B cell (primary cell): ENCODE measurements at regions not wholly inside any gene's neighbourhood (a gene's known extent, or its start where the extent isn't known, plus 50 kb on each side); places are given as distances from the start of the nearest gene placed in this dataset.

ENCODE experiments used
- ATAC-seq: fragments of 200-7000 bp; cut with Tn5 transposase; one replicate; pipeline ENCODE4 v1.10.0; 2021; ENCODE audit warnings: low read depth, mild to moderate bottlenecking, moderate number of reproducible peaks, moderate library complexity
- CTCF ChIA-PET: fragments of 350-600 bp; sonication (Branson Sonifier 250); formaldehyde crosslinking; loops from one replicate; lab custom pipeline; 2021; ENCODE audit warnings: antibody characterized with exemption, inconsistent platforms; lab: Charles Lee
- POLR2A ChIA-PET: fragments of 350-600 bp; sonication (Branson Sonifier 250); formaldehyde crosslinking; loops from one replicate; lab custom pipeline; 2021; ENCODE audit warnings: antibody characterized with exemption; lab: Charles Lee
- DNase-seq: peaks from one replicate; pipeline ENCODE4 v3.0.0; 2013
- H2AFZ ChIP-seq: 2 replicates; pipeline ENCODE4 v1.6.1; 2012; ENCODE audit warnings: mild to moderate bottlenecking, low read depth, low read length; ENCODE audit not compliant: insufficient read depth, poor library complexity, severe bottlenecking
- H3K27ac ChIP-seq, 2 donors: 1 replicate in 1 of 2; 2 replicates in 1 of 2; pipeline ENCODE4 v1.5.1; 2012 to 2013; ENCODE audit warnings: low read length in 2 of 2, mild to moderate bottlenecking in 2 of 2, moderate library complexity in 1 of 2
- H3K27me3 ChIP-seq, 4 experiments: fragments of 200-600 bp in 1 of 4; sonication (generic) in 1 of 4; replicated peaks in 1 of 4; 1 replicate in 2 of 4; 2 replicates in 2 of 4; pipeline versions ENCODE4 v1.6.1 to v1.7.0; 2013 to 2016; ENCODE audit warnings: low read length in 3 of 4, mild to moderate bottlenecking in 2 of 4, mixed read lengths in 1 of 4, moderate library complexity in 1 of 4; ENCODE audit not compliant: insufficient read depth in 4 of 4, control insufficient read depth in 3 of 4; ENCODE audit errors: control extremely low read depth in 1 of 4
- H3K36me3 ChIP-seq, 2 experiments: replicated peaks in 1 of 2; 1 replicate in 1 of 2; 2 replicates in 1 of 2; pipeline versions ENCODE4 v1.6.1 to v1.7.1; 2013; ENCODE audit warnings: low read length in 1 of 2; ENCODE audit not compliant: insufficient read depth in 2 of 2, control insufficient read depth in 1 of 2; ENCODE audit errors: control extremely low read depth in 1 of 2, extremely low read depth in 1 of 2
- H3K4me1 ChIP-seq, 2 donors: fragments of 200-600 bp in 1 of 2; sonication (generic) in 1 of 2; 1 replicate in 1 of 2; 2 replicates in 1 of 2; pipeline versions ENCODE4 v1.5.1 to v1.6.1; 2013 to 2017; ENCODE audit warnings: low read length in 2 of 2; ENCODE audit not compliant: control insufficient read depth in 2 of 2, insufficient read depth in 2 of 2
- H3K4me2 ChIP-seq: replicated peaks from 2 replicates; pipeline ENCODE3; 2012; ENCODE audit warnings: mild to moderate bottlenecking, low read depth, low read length; ENCODE audit not compliant: poor library complexity, severe bottlenecking
- H3K4me3 ChIP-seq, 5 experiments: fragments of 200-600 bp in 1 of 5; sonication (generic) in 1 of 5; 1 replicate in 3 of 5; 2 replicates in 2 of 5; pipeline versions ENCODE4 v1.5.1 to v1.7.0; 2011 to 2016; ENCODE audit warnings: low read length in 4 of 5, mild to moderate bottlenecking in 4 of 5, low read depth in 2 of 5, control low read depth in 1 of 5, moderate library complexity in 1 of 5; ENCODE audit not compliant: insufficient read depth in 1 of 5; ENCODE audit errors: control extremely low read depth in 1 of 5, extremely low read depth in 1 of 5
- H3K79me2 ChIP-seq: fragments of 200-600 bp; sonication (generic); one replicate; pipeline ENCODE4 v1.6.0; 2016; ENCODE audit warnings: low read length; ENCODE audit not compliant: control insufficient read depth, insufficient read depth
- H3K9ac ChIP-seq: fragments of 200-600 bp; sonication (generic); 2 replicates; pipeline ENCODE4 v1.6.1; 2017; ENCODE audit warnings: mild to moderate bottlenecking, low read length, moderate library complexity
- H3K9me3 ChIP-seq, 3 donors: one replicate each; pipeline versions ENCODE4 v1.6.1 to v1.7.1; 2013; ENCODE audit warnings: low read length in 2 of 3; ENCODE audit not compliant: control insufficient read depth in 2 of 3, insufficient read depth in 1 of 3; ENCODE audit errors: control extremely low read depth in 1 of 3
- H4K20me1 ChIP-seq: 2 replicates; pipeline ENCODE4 v1.6.0; 2012; ENCODE audit warnings: mild to moderate bottlenecking, low read length; ENCODE audit not compliant: insufficient read depth, control insufficient read depth, poor library complexity, severe bottlenecking
- H3K27ac Mint-ChIP-seq: one replicate; pipeline ENCODE4 v1.8.0; 2021; ENCODE audit warnings: mixed read lengths
- H3K27me3 Mint-ChIP-seq: one replicate; pipeline ENCODE4 v1.8.0; 2021; ENCODE audit warnings: mixed read lengths
- H3K4me1 Mint-ChIP-seq: one replicate; pipeline ENCODE4 v1.8.0; 2021; ENCODE audit warnings: mixed read lengths
- H3K4me3 Mint-ChIP-seq: one replicate; pipeline ENCODE4 v1.8.0; 2021; ENCODE audit warnings: mixed read lengths
- H3K9me3 Mint-ChIP-seq: one replicate; pipeline ENCODE4 v1.8.0; 2022; ENCODE audit warnings: mixed read lengths; ENCODE audit not compliant: insufficient read depth
- EZH2 ChIP-seq: IDR thresholded peaks from 2 replicates; pipeline ENCODE4 v1.6.1; 2012; ENCODE audit warnings: borderline replicate concordance, low read depth, mild to moderate bottlenecking, moderate library complexity, low read length; ENCODE audit not compliant: insufficient read depth, poor library complexity, severe bottlenecking
- WGBS: methylation state at CpG from one replicate; pipeline ENCODE4 v1.1.5; 2013; ENCODE audit warnings: missing lambda C conversion rate; ENCODE audit not compliant: insufficient coverage; 5-methylcytosine and 5-hydroxymethylcytosine counted together
- intact Hi-C: fragments of 100-400 bp; cut with micrococcal nuclease; formaldehyde crosslinking; loops from one replicate; pipeline ENCODE4 v1.10.0; 2022
- TF ChIP-seq, protein P1 (sequence below): fragments of 200-600 bp; IDR thresholded peaks from one replicate; pipeline ENCODE4 v1.8.0; 2022; ENCODE audit warnings: antibody characterized with exemption, mild to moderate bottlenecking

DNA sequence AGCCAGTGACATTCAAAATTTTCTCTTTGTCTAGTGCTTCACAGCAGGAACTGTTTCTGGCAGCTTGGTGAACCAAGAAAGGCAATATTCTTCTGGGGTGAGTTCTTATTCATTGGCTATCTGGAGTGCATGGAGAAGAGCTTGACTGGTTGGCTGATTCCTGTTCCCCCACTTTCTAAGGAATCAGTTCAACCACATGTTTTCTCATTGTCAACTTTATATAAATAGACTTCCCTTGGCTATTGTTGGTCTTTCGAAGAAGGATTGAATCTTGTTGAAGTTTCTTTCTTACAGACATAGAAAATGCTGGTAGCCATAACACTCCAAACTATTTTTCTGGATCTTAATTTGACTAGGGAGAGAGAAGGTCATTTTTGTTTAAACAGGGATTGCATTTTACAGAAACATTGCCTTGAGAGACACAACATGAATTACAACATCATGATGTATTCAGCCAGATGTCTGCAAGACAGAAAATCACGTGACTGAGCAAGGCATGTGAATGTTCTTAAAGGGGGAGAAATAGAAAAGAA lies 85.2 kb downstream of the EDNRB start:
- no peaks in the 10 kb centered on the region for H3K79me2 ChIP-seq
- H3K27ac ChIP-seq: no peak overlapping the region
- Mint-ChIP-seq H3K27ac (no peak overlapping the region), H3K9me3 (no peaks in the 10 kb centered on the region), H3K4me1 (no peaks in the 10 kb centered on the region), H3K27me3 (no peaks in the 10 kb centered on the region), H3K4me3 (no peak overlapping the region)
- H3K4me3 ChIP-seq: no peak overlapping the region
- POLR2A ChIA-PET: no interaction called here
- H3K36me3 ChIP-seq: no peaks in the 10 kb centered on the region
- no peaks in the 10 kb centered on the region for H3K9me3 ChIP-seq
- WGBS: no CpG with 5 or more reads among the region's 2 CpGs
- no peaks in the 10 kb centered on the region for H3K27me3 ChIP-seq
- no peak overlapping the region for H2AFZ ChIP-seq
- H4K20me1 ChIP-seq: no peaks in the 10 kb centered on the region
- TF ChIP-seq EZH2: no peak
- TF ChIP-seq, protein P1, sequence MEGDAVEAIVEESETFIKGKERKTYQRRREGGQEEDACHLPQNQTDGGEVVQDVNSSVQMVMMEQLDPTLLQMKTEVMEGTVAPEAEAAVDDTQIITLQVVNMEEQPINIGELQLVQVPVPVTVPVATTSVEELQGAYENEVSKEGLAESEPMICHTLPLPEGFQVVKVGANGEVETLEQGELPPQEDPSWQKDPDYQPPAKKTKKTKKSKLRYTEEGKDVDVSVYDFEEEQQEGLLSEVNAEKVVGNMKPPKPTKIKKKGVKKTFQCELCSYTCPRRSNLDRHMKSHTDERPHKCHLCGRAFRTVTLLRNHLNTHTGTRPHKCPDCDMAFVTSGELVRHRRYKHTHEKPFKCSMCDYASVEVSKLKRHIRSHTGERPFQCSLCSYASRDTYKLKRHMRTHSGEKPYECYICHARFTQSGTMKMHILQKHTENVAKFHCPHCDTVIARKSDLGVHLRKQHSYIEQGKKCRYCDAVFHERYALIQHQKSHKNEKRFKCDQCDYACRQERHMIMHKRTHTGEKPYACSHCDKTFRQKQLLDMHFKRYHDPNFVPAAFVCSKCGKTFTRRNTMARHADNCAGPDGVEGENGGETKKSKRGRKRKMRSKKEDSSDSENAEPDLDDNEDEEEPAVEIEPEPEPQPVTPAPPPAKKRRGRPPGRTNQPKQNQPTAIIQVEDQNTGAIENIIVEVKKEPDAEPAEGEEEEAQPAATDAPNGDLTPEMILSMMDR: no peak
- DNase-seq (no peak), ATAC-seq (no peak)
- intact Hi-C loops: no loop called here
- no peak overlapping the region for H3K9ac ChIP-seq
- H3K4me2 ChIP-seq: no peak overlapping the region
- no peaks in the 10 kb centered on the region for H3K4me1 ChIP-seq
- CTCF ChIA-PET: no interaction called here

DNA sequence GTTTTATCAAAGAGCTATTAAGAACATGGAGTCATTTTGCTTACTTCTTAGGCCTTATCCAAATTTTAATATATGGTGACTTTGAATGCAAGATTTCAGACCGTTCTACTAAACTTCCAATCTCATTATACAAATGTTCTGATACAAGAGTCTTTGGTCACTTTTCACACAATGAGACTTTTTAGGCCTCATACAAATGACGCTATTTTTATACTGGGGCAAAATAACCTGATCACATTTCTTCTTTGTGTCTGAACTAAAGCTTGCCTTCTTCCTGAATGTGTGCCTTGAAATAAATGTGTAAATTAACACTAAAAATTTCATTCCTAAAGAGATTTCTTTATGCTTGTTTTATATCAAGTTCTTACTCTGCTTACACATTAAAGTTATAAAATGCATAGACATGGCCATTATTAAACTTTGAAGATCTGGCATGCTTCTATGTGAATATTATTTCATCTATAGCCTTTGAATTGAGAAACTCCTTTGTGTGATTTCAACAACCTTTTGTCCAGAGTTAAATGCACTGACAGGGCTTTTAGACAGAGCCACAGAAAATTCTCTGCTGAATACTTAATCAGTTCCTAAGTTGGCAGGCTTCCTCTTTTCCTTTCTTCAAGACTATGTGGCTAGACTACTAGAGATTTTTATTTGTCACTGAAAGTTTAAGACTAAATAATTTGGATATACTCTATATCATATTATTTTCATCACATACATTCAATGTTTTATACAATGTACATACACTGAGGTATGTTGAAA lies 86.1 kb downstream of the EDNRB start:
- CTCF ChIA-PET: no interaction called here
- no CpG with 5 or more reads among the region's 2 CpGs for WGBS
- Mint-ChIP-seq H3K4me3 (no peak overlapping the region), H3K27ac (no peak overlapping the region), H3K4me1 (no peaks in the 10 kb centered on the region), H3K9me3 (no peaks in the 10 kb centered on the region), H3K27me3 (no peaks in the 10 kb centered on the region)
- no peak for ATAC-seq
- Histone ChIP-seq H3K9me3 (no peaks in the 10 kb centered on the region), H4K20me1 (no peaks in the 10 kb centered on the region), H3K27me3 (no peaks in the 10 kb centered on the region), H3K36me3 (no peaks in the 10 kb centered on the region), H3K27ac (no peak overlapping the region), H3K4me3 (no peak overlapping the region), H3K79me2 (no peaks in the 10 kb centered on the region), H3K4me2 (no peak overlapping the region), H3K4me1 (no peaks in the 10 kb centered on the region), H3K9ac (no peak overlapping the region), H2AFZ (no peak overlapping the region)
- TF ChIP-seq, protein P1: no peak
- TF ChIP-seq EZH2: no peak
- intact Hi-C loops: no loop called here
- POLR2A ChIA-PET: no interaction called here
- no peak for DNase-seq
